ENCODE measurements at regions not wholly inside any gene's neighbourhood (a gene's known extent, or its start where the extent isn't known, plus 50 kb on each side); places are given as distances from the start of the nearest gene placed in this dataset.
"Not testable (repeated sequence)": the region's sequence is repeated elsewhere in the genome, so short reads cannot be mapped to it uniquely, and the experiment has no call there.

DNA sequence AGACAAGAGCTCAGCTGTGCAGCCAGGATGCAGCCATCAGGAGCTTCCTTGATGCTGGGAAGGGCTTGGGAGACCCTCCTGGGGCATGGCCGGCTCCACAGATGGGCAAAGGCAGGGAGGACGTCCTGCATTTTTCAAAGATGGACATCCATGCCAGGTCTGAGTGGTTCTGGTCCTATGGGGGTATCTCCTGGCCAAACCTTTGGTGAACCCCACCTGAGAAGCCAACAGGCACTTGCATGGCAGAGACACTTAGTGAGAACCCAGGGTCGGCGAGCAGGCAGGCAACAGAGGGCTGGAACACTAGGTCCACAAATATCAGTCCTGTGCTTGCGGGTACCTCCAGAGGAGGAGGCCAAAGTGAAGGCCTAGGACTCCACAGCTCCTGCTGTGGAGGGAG, 70.0 kb downstream of the KCTD15 start:
- no peak for DNase-seq

- DNase-seq: peak; percentile 85
Observed at GRCh38 chr19:33868076-33868735, 71.5 kb downstream of the KCTD15 start.

GRCh38 chr19:33868788-33869412, 72.2 kb downstream of the KCTD15 start:
- DNase-seq: peak; percentile 62

DNA sequence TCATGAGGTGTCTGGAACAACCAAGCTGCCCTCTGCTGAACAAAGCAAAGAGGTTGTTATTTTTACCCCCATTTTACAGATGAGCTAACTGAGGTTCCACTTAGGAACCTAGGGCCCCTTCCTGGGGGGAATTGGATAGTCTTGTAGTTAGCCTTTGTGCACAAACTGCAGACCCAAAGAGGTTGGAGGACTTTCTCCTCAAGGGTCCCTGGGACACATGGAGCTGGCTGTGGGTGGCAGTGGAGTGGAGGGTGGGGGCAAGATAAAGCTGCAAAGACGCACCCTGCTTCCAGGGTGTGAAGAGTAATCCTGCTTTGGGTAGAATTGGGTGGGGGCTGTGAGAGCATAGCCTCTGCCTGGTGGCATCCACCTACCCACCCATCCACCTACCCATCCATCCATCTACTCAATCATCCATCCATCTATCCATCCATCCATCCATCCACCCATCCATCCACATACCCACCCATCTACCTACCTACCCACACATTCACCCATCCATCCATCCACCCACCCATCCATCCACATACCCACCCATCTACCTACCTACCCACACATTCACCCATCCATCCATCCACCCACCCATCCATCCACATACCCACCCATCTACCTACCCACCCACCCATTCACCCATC, 73.7 kb downstream of the KCTD15 start:
- not testable (repeated sequence) for DNase-seq

DNA sequence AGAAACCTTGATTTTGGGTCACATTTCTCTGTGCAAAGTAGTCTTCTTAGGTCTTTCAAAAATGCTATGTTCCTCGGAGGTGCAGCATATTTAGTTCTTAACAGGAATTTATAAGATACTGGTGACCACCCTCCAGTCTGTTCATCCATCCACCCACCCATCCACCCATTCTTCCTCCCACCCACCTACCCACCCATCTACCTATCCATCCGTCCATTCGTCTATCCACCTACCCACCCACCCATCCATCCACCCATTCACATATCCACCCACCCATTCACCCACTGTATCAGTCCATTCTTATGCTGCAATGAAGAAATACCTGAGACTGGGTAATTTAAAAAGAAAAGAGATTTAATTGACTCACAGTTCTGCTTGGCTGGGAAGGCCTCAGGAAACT, 74.9 kb downstream of the KCTD15 start:
- DNase-seq: no peak

DNA sequence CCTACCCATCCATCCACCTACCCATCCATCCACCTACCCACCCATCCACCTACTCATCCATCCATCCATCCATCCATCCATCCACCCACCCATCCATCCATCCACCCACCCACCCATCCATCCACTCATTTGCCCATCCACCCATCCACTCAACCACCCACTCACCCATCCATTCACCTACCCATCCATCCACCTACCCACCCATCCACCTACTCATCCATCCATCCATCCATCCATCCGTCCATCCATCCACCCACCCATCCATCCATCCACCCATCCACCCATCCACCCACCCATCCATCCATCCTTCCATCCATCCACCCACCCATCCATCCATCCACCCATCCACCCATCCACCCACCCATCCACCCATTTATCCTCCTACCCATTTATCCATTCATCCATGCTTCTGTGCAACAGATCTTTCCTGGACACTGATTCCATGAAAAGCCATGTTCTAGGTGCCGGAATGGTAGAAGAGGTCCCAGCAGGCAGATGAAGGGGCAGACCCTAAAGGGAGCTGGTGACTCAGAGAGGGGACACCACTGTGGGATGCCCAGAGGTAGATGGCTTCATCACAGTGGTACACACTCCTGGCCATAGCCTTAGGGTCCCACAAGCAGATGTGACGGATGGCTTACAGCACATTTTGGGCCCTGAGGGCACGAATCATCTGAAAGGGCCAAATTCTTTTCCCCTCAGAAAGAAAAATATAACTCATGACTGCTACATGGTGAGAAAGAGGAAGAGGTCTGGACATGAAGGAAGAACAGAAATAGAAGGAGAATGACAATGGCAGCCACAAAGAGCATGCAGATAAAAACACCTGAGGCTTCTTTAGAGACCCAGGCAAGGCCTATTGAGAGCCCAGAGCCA, 76.0 kb downstream of the KCTD15 start:
- DNase-seq: no peak

GRCh38 chr19:33875071-33875470, 78.4 kb downstream of the KCTD15 start:
- DNase-seq: no peak

DNA sequence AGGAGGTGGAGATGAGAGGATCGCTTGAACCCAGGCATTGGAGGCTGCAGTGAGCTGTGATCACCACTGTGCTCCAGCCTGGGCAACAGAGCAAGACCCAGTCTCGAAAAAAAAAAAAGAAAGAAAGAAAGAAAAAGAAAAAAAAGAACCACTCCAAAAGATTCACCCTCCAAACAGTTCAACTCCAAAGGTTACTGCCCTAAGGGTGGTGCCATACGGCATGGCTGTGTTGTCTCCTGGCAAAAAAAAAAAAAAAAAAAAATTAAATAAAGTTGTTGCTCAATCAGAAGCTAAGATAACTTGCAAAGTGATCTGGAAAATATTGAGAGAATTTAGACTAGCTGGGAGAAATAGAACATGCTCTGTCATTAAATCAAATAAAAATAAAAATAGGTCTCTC, 79.5 kb downstream of the KCTD15 start:
- no peak for DNase-seq

GRCh38 chr19:33878030-33878544, 81.4 kb downstream of the KCTD15 start:
- DNase-seq: no peak

DNA sequence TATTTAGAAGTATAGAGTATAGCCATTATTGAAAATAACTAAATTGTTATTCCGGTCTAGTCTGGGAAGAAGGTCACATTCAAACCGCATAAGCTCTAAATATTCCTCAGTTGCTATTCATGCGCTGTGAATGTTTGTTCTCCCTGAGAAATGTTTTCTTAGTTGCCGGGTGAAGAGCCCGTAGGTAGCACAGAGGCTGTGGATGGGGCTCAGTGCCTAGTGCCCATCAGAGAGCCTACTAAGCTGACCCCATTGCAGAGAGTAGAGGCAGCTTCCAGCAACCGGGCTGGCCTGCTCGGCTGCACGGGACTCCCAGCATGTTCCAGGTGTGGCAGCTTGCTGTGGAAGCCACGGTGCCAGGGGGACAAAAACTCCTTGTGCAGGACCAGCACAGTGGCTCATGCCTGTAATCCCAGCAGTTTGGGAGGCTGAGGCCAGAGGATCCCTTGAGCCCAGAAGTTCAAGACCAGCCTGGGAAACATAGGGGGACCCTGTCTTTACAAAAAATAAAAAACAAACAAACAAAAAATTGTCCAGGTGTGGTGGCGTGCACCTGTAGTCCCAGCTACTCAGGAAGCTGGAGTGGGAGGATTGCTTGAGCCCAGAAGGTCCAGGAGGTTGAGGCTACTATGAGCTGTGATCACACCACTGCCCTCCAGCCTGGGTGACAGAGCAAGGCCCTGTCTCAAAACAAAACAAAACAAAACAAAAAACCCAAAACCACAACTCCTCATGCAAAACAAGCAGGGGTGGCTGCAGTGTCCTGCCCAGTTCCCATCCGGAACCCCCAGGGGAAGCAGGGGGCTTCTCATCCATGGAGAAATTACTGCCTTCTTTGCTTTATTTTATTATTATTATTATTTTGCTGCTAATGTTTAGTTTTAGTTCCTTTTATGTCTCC, 82.5 kb downstream of the KCTD15 start:
- DNase-seq: no peak

GRCh38 chr19:33879818-33880575, 83.3 kb downstream of the KCTD15 start:
- DNase-seq: no peak

GRCh38 chr19:33883859-33884519, 87.3 kb downstream of the KCTD15 start:
- no peak for DNase-seq

GRCh38 chr19:33885236-33885635, 88.6 kb downstream of the KCTD15 start:
- no peak for DNase-seq

GRCh38 chr19:33887891-33888290, 91.2 kb downstream of the KCTD15 start:
- DNase-seq: no peak

GRCh38 chr19:33888665-33889064, 92.0 kb downstream of the KCTD15 start:
- DNase-seq: no peak

- DNase-seq: no peak
Observed at GRCh38 chr19:33890569-33890968, 93.9 kb downstream of the KCTD15 start.

GRCh38 chr19:33891773-33892172, 95.1 kb downstream of the KCTD15 start:
- DNase-seq: no peak

GRCh38 chr19:33894787-33895186, 98.1 kb downstream of the KCTD15 start:
- DNase-seq: no peak

- DNase-seq: no peak
Observed at GRCh38 chr19:33895366-33895765, 98.7 kb downstream of the KCTD15 start.

DNA sequence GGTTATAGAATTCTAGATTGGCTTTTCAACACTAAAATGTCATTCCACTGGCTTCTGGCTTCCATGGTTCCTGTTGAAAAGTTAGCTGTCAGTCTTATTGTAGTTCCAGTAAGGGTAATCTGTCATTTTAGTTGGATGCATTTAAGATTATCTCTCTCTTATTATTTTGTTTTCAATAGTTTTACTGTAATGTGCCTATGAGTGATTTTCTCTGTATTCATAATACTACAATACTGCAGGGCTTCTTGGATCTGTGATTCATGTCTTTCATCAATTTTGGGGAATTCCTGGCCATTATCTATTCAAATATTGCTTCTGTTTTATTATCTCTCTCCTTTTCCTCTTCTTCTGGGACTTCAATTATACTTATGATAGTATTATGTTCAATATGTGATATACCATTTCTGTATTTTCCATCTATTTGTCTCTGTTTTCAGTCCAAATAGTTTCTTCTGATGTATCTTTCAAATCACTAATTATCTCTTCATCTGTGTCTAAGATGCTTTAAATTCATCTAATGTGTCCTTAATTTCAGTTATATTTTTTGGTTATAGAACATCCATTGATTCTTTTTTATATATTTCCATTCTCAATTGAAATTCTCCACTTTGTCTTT, 101.5 kb downstream of the KCTD15 start:
- DNase-seq: no peak
